Neural progenitor cell (in vitro differentiated cells): ENCODE measurements at regions not wholly inside any gene's neighbourhood (a gene's known extent, or its start where the extent isn't known, plus 50 kb on each side); places are given as distances from the start of the nearest gene placed in this dataset.

Experiments
- CTCF ChIP-seq: fragments of 200-600 bp; sonication (generic); IDR thresholded peaks from 2 replicates; pipeline ENCODE4 v1.5.1; 2017; ENCODE audit warnings: antibody characterized with exemption, mild to moderate bottlenecking
- EZH2 ChIP-seq: fragments of 200-600 bp; sonication (generic); IDR thresholded peaks from 2 replicates; pipeline ENCODE4 v1.6.1; 2017; ENCODE audit warnings: antibody characterized with exemption, mild to moderate bottlenecking, moderate library complexity
- EZH2phosphoT487 ChIP-seq: fragments of 200-600 bp; sonication (generic); IDR thresholded peaks from 2 replicates; pipeline ENCODE4 v1.6.1; 2017; ENCODE audit warnings: antibody characterized with exemption

- TF ChIP-seq CTCF (peak; percentile 54), EZH2 (no peak), EZH2phosphoT487 (no peak)
These were observed 451.5 kb upstream of the FAT3 start for GRCh38 chr11:91773090-91773489.
